Lower leg skin (tissue), 3 donors: ENCODE measurements at regions not wholly inside any gene's neighbourhood (a gene's known extent, or its start where the extent isn't known, plus 50 kb on each side); places are given as distances from the start of the nearest gene placed in this dataset.

Experiments
- CTCF ChIP-seq, 3 donors: fragments of 450-650 bp; IDR thresholded peaks; one replicate each; pipeline ENCODE4 v1.5.1; 2016; ENCODE audit warnings: antibody characterized with exemption in 3 of 3, mild to moderate bottlenecking in 3 of 3, moderate library complexity in 2 of 3
- POLR2A ChIP-seq, 2 donors: fragments of 450-650 bp; IDR thresholded peaks; one replicate each; pipeline ENCODE4 v1.6.1; 2016 to 2017; ENCODE audit warnings: antibody characterized with exemption in 2 of 2, mild to moderate bottlenecking in 1 of 2, moderate library complexity in 1 of 2

GRCh38 chr13:64938660-64939059 lies 2291.5 kb downstream of the PCDH9 start:
- no peak for TF ChIP-seq CTCF (IDR thresholded peaks at IDR 0.05)
- no peak for TF ChIP-seq POLR2A (IDR thresholded peaks at IDR 0.05)
